Fibroblast of villous mesenchyme (primary cell): ENCODE measurements at regions not wholly inside any gene's neighbourhood (a gene's known extent, or its start where the extent isn't known, plus 50 kb on each side); places are given as distances from the start of the nearest gene placed in this dataset.
A peak's percentile ranks its signal among the peaks of the same experiment; 100 is the strongest.

Source experiments
- DNase-seq: peaks from one replicate; pipeline ENCODE4 v3.0.0-alpha.2; 2010; ENCODE audit warnings: low read depth
- H3K4me3 ChIP-seq: 2 replicates; pipeline ENCODE4 v1.5.1; 2011; ENCODE audit warnings: low read depth, mild to moderate bottlenecking, low read length
- CTCF ChIP-seq: IDR thresholded peaks from 2 replicates; pipeline ENCODE4 v1.5.1; 2012; ENCODE audit warnings: low read depth, mild to moderate bottlenecking, low read length; ENCODE audit not compliant: insufficient read depth

DNA sequence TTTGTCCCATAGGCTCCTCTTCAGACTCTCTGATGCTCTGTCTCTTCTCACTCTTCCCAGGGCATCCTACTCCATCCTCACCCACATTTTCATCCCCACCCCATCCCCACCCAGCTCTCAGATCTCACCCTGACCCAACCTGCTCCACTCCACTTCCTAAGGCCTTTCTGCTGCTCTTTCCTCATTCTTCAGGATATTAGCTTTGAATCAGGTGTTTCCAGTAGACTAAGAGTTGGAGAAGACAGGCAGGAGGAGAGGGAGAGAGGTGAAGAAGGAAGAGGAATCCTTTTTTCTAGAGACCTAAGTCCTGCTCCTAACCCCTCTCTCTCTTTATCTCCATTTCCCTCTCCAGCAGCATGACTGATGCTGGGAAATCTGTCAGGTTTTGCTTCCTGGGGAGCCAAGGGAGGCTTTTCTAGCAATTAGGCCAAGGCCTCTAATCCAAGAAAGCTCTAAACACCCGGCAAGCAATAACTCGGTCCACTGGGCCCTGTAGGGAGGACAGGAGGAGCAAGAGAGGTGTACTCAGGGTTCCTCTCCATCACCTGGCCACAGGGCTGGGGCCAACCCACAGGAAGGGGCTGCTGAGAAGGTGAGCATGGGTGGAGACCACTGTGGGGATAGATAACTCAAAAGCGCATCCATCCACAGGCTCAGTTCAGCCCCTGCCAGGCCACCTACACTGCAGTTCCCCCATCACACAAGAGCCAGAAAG, 133.3 kb downstream of the TMEM132E start:
- no peak overlapping the region for H3K4me3 ChIP-seq
- TF ChIP-seq CTCF = no peak
- no peak for DNase-seq

DNA sequence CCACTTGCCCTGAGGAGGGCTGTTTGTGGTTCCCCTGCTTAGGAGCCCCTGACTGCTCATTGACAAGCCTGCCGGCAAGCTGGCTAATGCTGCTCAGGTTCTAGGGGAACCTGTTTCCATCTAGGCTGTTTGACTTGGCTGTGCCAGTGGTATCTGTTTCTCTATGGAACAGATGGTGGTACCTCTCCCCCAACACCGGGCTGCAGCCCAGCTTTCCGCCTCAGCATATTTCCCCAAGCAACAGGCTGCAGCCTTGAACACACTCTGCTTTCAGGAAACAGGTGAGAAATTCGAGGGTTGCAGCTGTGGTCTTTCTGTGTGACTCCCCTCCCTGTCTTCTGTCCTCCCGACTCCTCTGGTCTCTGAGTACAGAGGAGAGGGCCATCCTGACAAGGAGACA, 132.3 kb downstream of the TMEM132E start:
- no peak overlapping the region for H3K4me3 ChIP-seq
- no peak for TF ChIP-seq CTCF
- no peak for DNase-seq

GRCh38 chr17:34710226-34710625, 130.8 kb downstream of the TMEM132E start:
- no peak for DNase-seq
- H3K4me3 ChIP-seq = no peak overlapping the region
- no peak for TF ChIP-seq CTCF

DNA sequence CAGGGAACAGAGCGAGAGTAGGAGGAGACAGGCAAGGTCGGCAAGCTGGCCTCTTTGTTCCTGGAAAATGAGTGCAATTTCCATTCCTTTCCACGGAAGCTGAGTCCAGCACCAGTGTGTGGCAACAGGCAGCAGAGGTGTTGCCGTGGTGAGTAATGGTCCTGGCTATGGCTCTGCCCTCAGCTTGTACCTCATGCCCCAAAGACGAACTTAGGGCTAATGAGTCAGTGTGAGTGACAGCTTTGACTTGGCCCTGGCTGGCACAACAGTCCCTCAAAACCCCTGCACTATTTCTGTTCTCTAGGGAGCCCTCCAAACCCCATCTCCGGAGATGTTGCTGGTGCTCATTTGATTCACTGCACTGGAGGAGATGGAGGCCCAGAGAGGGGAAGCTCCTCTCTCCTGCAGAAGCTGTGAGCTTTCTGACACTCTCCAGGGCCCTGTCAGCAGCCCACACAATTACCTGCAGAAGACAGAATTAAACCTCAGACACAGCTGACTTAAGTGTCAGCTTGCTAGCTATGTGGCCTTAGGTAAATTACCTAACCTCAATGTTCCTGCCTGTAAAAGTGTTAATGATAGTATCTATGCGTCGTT, 129.9 kb downstream of the TMEM132E start:
- DNase-seq = no peak
- H3K4me3 ChIP-seq = no peak overlapping the region
- TF ChIP-seq CTCF = no peak

- H3K4me3 ChIP-seq = no peak overlapping the region
- TF ChIP-seq CTCF = no peak
- DNase-seq = peak; percentile 11
These were observed 126.6 kb downstream of the TMEM132E start for GRCh38 chr17:34706029-34706428.

GRCh38 chr17:34703533-34703932, 124.2 kb downstream of the TMEM132E start:
- TF ChIP-seq CTCF = no peak
- no peak overlapping the region for H3K4me3 ChIP-seq
- DNase-seq = peak; percentile 27

GRCh38 chr17:34699181-34699580, 119.8 kb downstream of the TMEM132E start:
- no peak for DNase-seq
- H3K4me3 ChIP-seq = no peak overlapping the region
- no peak for TF ChIP-seq CTCF
